Erythroblast (primary cell): ENCODE measurements at regions not wholly inside any gene's neighbourhood (a gene's known extent, or its start where the extent isn't known, plus 50 kb on each side); places are given as distances from the start of the nearest gene placed in this dataset.

ENCODE experiments used
- GATA1 ChIP-seq: IDR thresholded peaks from 2 replicates; pipeline ENCODE4 v1.6.1; 2011; ENCODE audit warnings: low read depth, mild to moderate bottlenecking, control low read depth, low read length, moderate library complexity
- POLR2A ChIP-seq: IDR thresholded peaks from 2 replicates; pipeline ENCODE4 v1.6.1; 2011; ENCODE audit warnings: mild to moderate bottlenecking, low read length

- no peak for TF ChIP-seq POLR2A
- TF ChIP-seq GATA1 = no peak
Observed at GRCh38 chr10:29068302-29068701, 220.6 kb upstream of the LYZL1 start.
